ENCODE measurements at regions not wholly inside any gene's neighbourhood (a gene's known extent, or its start where the extent isn't known, plus 50 kb on each side); places are given as distances from the start of the nearest gene placed in this dataset.

GRCh38 chr2:2586068-2586776 is 255.1 kb upstream of the MYT1L start:
- TF ChIP-seq CTCF (IDR thresholded peaks at IDR 0.05) = no peak
- no peak for TF ChIP-seq POLR2A (IDR thresholded peaks at IDR 0.05)

Data from lower leg skin (tissue), 3 donors.